Rectal smooth muscle tissue (tissue), 1 donor: ENCODE measurements at regions not wholly inside any gene's neighbourhood (a gene's known extent, or its start where the extent isn't known, plus 50 kb on each side); places are given as distances from the start of the nearest gene placed in this dataset.
"Not testable (repeated sequence)": the region's sequence is repeated elsewhere in the genome, so short reads cannot be mapped to it uniquely, and the experiment has no call there.

ENCODE experiments used
- H3K27ac ChIP-seq: one replicate; pipeline ENCODE4 v1.7.0; 2013; ENCODE audit warnings: low read depth, low read length, inconsistent platforms
- H3K27me3 ChIP-seq: one replicate; pipeline ENCODE4 v1.7.0; 2013; ENCODE audit warnings: low read length; ENCODE audit not compliant: control insufficient read depth, insufficient read depth
- H3K36me3 ChIP-seq: one replicate; pipeline ENCODE4 v1.7.0; 2013; ENCODE audit warnings: low read length; ENCODE audit not compliant: control insufficient read depth, insufficient read depth
- H3K4me1 ChIP-seq: one replicate; pipeline ENCODE4 v1.7.0; 2013; ENCODE audit warnings: low read length; ENCODE audit not compliant: control insufficient read depth, insufficient read depth
- H3K4me3 ChIP-seq: one replicate; pipeline ENCODE4 v1.7.0; 2013; ENCODE audit warnings: low read length
- H3K9ac ChIP-seq: one replicate; pipeline ENCODE4 v1.7.0; 2013; ENCODE audit warnings: low read length

GRCh38 chr4:126404549-126404948 is 1089.8 kb downstream of the FAT4 start:
- Histone ChIP-seq H3K4me1 (no peaks in the 10 kb centered on the region), H3K27ac (no peak overlapping the region), H3K27me3 (no peaks in the 10 kb centered on the region), H3K36me3 (no peaks in the 10 kb centered on the region), H3K9ac (no peak overlapping the region), H3K4me3 (no peak overlapping the region)

GRCh38 chr4:126405369-126405982 is 1090.7 kb downstream of the FAT4 start:
- H3K27ac ChIP-seq: no peak overlapping the region

GRCh38 chr4:126409746-126410145 is 1095.0 kb downstream of the FAT4 start:
- Histone ChIP-seq H3K4me3 (no peak overlapping the region), H3K27me3 (no peaks in the 10 kb centered on the region), H3K4me1 (no peaks in the 10 kb centered on the region), H3K36me3 (no peaks in the 10 kb centered on the region), H3K9ac (no peak overlapping the region), H3K27ac (no peak overlapping the region)

More at GRCh38 chr4:126405369-126405982, 1090.7 kb downstream of the FAT4 start:
- Histone ChIP-seq H3K4me1 (no peaks in the 10 kb centered on the region), H3K9ac (no peak overlapping the region), H3K4me3 (no peak overlapping the region), H3K27me3 (no peaks in the 10 kb centered on the region), H3K36me3 (no peaks in the 10 kb centered on the region)

- no peak overlapping the region for H3K4me3 ChIP-seq
- no peak overlapping the region for H3K27ac ChIP-seq
- H3K4me1 ChIP-seq: no peaks in the 10 kb centered on the region
- no peak overlapping the region for H3K9ac ChIP-seq
- no peaks in the 10 kb centered on the region for H3K27me3 ChIP-seq
- no peaks in the 10 kb centered on the region for H3K36me3 ChIP-seq
Observed at GRCh38 chr4:126411047-126411446, 1096.3 kb downstream of the FAT4 start.

GRCh38 chr4:126412310-126412709 is 1097.6 kb downstream of the FAT4 start:
- H3K9ac ChIP-seq, H3K27ac ChIP-seq, H3K27me3 ChIP-seq: not testable (repeated sequence)

GRCh38 chr4:126414741-126415140 is 1100.0 kb downstream of the FAT4 start:
- no peaks in the 10 kb centered on the region for H3K4me1 ChIP-seq
- H3K9ac ChIP-seq: no peak overlapping the region
- H3K27me3 ChIP-seq: no peaks in the 10 kb centered on the region
- no peaks in the 10 kb centered on the region for H3K36me3 ChIP-seq
- no peak overlapping the region for H3K4me3 ChIP-seq
- H3K27ac ChIP-seq: no peak overlapping the region

More at GRCh38 chr4:126412310-126412709, 1097.6 kb downstream of the FAT4 start:
- not testable (repeated sequence) for H3K4me3 ChIP-seq, H3K36me3 ChIP-seq, H3K4me1 ChIP-seq

GRCh38 chr4:126419266-126419665 is 1104.5 kb downstream of the FAT4 start:
- Histone ChIP-seq H3K4me3 (no peak overlapping the region), H3K36me3 (no peaks in the 10 kb centered on the region), H3K9ac (no peak overlapping the region), H3K4me1 (no peaks in the 10 kb centered on the region), H3K27ac (no peak overlapping the region), H3K27me3 (no peaks in the 10 kb centered on the region)

- H3K4me3 ChIP-seq: no peak overlapping the region
- H3K4me1 ChIP-seq: no peaks in the 10 kb centered on the region
- no peaks in the 10 kb centered on the region for H3K27me3 ChIP-seq
- H3K27ac ChIP-seq: no peak overlapping the region
- no peaks in the 10 kb centered on the region for H3K36me3 ChIP-seq
- H3K9ac ChIP-seq: no peak overlapping the region
Observed at GRCh38 chr4:126427853-126428252, 1113.1 kb downstream of the FAT4 start.

- H3K27me3 ChIP-seq: no peaks in the 10 kb centered on the region
- no peak overlapping the region for H3K9ac ChIP-seq
- H3K27ac ChIP-seq: no peak overlapping the region
- H3K36me3 ChIP-seq: no peaks in the 10 kb centered on the region
- no peaks in the 10 kb centered on the region for H3K4me1 ChIP-seq
- H3K4me3 ChIP-seq: no peak overlapping the region
Observed at GRCh38 chr4:126431049-126431448, 1116.3 kb downstream of the FAT4 start.

- no peaks in the 10 kb centered on the region for H3K27me3 ChIP-seq
- no peak overlapping the region for H3K4me3 ChIP-seq
- H3K27ac ChIP-seq: no peak overlapping the region
- H3K36me3 ChIP-seq: no peaks in the 10 kb centered on the region
- no peak overlapping the region for H3K9ac ChIP-seq
- no peaks in the 10 kb centered on the region for H3K4me1 ChIP-seq
Observed at GRCh38 chr4:126435491-126435890, 1120.7 kb downstream of the FAT4 start.

GRCh38 chr4:126440297-126440696 is 1125.5 kb downstream of the FAT4 start:
- Histone ChIP-seq H3K9ac (no peak overlapping the region), H3K27ac (no peak overlapping the region), H3K4me1 (no peaks in the 10 kb centered on the region), H3K4me3 (no peak overlapping the region), H3K36me3 (no peaks in the 10 kb centered on the region), H3K27me3 (no peaks in the 10 kb centered on the region)

- Histone ChIP-seq H3K4me3 (no peak overlapping the region), H3K27me3 (no peaks in the 10 kb centered on the region), H3K4me1 (no peaks in the 10 kb centered on the region), H3K36me3 (no peaks in the 10 kb centered on the region), H3K27ac (no peak overlapping the region), H3K9ac (no peak overlapping the region)
Observed at GRCh38 chr4:126441173-126442035, 1126.6 kb downstream of the FAT4 start.

GRCh38 chr4:126445596-126445995 is 1130.8 kb downstream of the FAT4 start:
- Histone ChIP-seq H3K9ac (no peak overlapping the region), H3K27me3 (no peaks in the 10 kb centered on the region), H3K4me3 (no peak overlapping the region), H3K36me3 (no peaks in the 10 kb centered on the region), H3K4me1 (no peaks in the 10 kb centered on the region), H3K27ac (no peak overlapping the region)
